Activated CD4-positive, alpha-beta T cell treated with anti-CD3 and anti-CD28 coated beads, Interleukin-2, amount 10 ng/mL, durations not matched to agents 7 days and 5 days (primary cell): ENCODE measurements at regions not wholly inside any gene's neighbourhood (a gene's known extent, or its start where the extent isn't known, plus 50 kb on each side); places are given as distances from the start of the nearest gene placed in this dataset.
"Not testable (repeated sequence)": the region's sequence is repeated elsewhere in the genome, so short reads cannot be mapped to it uniquely, and the experiment has no call there.

ENCODE experiments used
- CTCF ChIA-PET: fragments of 350-600 bp; sonication (Branson Sonifier 250); formaldehyde crosslinking; loops from one replicate; lab custom pipeline; 2021; ENCODE audit warnings: antibody characterized with exemption; lab: Charles Lee
- POLR2A ChIA-PET: fragments of 350-600 bp; sonication (Branson Sonifier 250); formaldehyde crosslinking; loops from one replicate; lab custom pipeline; 2021; ENCODE audit warnings: antibody characterized with exemption; lab: Charles Lee
- DNase-seq: peaks from one replicate; pipeline ENCODE4 v3.0.0-alpha.2; 2020
- H3K27ac Mint-ChIP-seq: one replicate; pipeline ENCODE4 v1.8.0; 2021; ENCODE audit warnings: mild to moderate bottlenecking, moderate library complexity, mixed read lengths
- H3K27me3 Mint-ChIP-seq: one replicate; pipeline ENCODE4 v1.8.0; 2021; ENCODE audit warnings: mixed read lengths
- H3K36me3 Mint-ChIP-seq: one replicate; pipeline ENCODE4 v1.8.0; 2021; ENCODE audit warnings: low read depth, mixed read lengths
- H3K4me1 Mint-ChIP-seq: one replicate; pipeline ENCODE4 v1.8.0; 2021; ENCODE audit warnings: mixed read lengths
- H3K4me3 Mint-ChIP-seq: one replicate; pipeline ENCODE4 v1.8.0; 2021; ENCODE audit warnings: mild to moderate bottlenecking, moderate library complexity, mixed read lengths
- H3K9me3 Mint-ChIP-seq: one replicate; pipeline ENCODE4 v1.8.0; 2021; ENCODE audit warnings: mixed read lengths

- DNase-seq, H3K4me3 Mint-ChIP-seq, H3K9me3 Mint-ChIP-seq, H3K36me3 Mint-ChIP-seq, H3K27me3 Mint-ChIP-seq, POLR2A ChIA-PET, CTCF ChIA-PET, H3K27ac Mint-ChIP-seq, H3K4me1 Mint-ChIP-seq: not testable (repeated sequence)
These were observed 175.0 kb downstream of the KBTBD8 start for GRCh38 chr3:67173130-67173529.

- CTCF ChIA-PET: no interaction called here
- POLR2A ChIA-PET: no interaction called here
- Mint-ChIP-seq H3K4me3 (no peak overlapping the region), H3K9me3 (no peaks in the 10 kb centered on the region), H3K27ac (no peak overlapping the region), H3K4me1 (no peaks in the 10 kb centered on the region), H3K27me3 (no peaks in the 10 kb centered on the region), H3K36me3 (no peaks in the 10 kb centered on the region)
- no peak for DNase-seq
These were observed 178.3 kb downstream of the KBTBD8 start for GRCh38 chr3:67176396-67176795.

GRCh38 chr3:67192466-67192865 lies 194.4 kb downstream of the KBTBD8 start:
- no peaks in the 10 kb centered on the region for H3K36me3 Mint-ChIP-seq
- no peaks in the 10 kb centered on the region for H3K4me1 Mint-ChIP-seq
- H3K9me3 Mint-ChIP-seq: no peaks in the 10 kb centered on the region
- DNase-seq: no peak
- no peak overlapping the region for H3K27ac Mint-ChIP-seq
- ChIA-PET CTCF (no interaction called here), POLR2A (no interaction called here)
- no peak overlapping the region for H3K4me3 Mint-ChIP-seq
- H3K27me3 Mint-ChIP-seq: no peaks in the 10 kb centered on the region

GRCh38 chr3:67196677-67197076 lies 198.6 kb downstream of the KBTBD8 start:
- Mint-ChIP-seq H3K4me1 (no peaks in the 10 kb centered on the region), H3K4me3 (no peak overlapping the region), H3K36me3 (no peaks in the 10 kb centered on the region), H3K27me3 (no peaks in the 10 kb centered on the region), H3K9me3 (no peaks in the 10 kb centered on the region), H3K27ac (no peak overlapping the region)
- no peak for DNase-seq
- CTCF ChIA-PET: no interaction called here
- POLR2A ChIA-PET: no interaction called here

- Mint-ChIP-seq H3K36me3 (no peaks in the 10 kb centered on the region), H3K4me1 (no peaks in the 10 kb centered on the region), H3K4me3 (no peak overlapping the region), H3K27ac (no peak overlapping the region), H3K27me3 (no peaks in the 10 kb centered on the region), H3K9me3 (no peaks in the 10 kb centered on the region)
- ChIA-PET POLR2A (no interaction called here), CTCF (interaction anchor here (1.2 kb wide), 1 partner anchor 24 kb away, joined by 3 read pairs; no protein-coding TSS in a partner anchor)
- DNase-seq: no peak
These were observed 200.3 kb downstream of the KBTBD8 start for GRCh38 chr3:67198374-67198773.

GRCh38 chr3:67200618-67201017 lies 202.5 kb downstream of the KBTBD8 start:
- Mint-ChIP-seq H3K27me3 (no peaks in the 10 kb centered on the region), H3K36me3 (no peaks in the 10 kb centered on the region), H3K27ac (no peak overlapping the region), H3K4me3 (no peak overlapping the region), H3K4me1 (no peaks in the 10 kb centered on the region), H3K9me3 (no peaks in the 10 kb centered on the region)
- POLR2A ChIA-PET: no interaction called here
- CTCF ChIA-PET: no interaction called here
- no peak for DNase-seq

GRCh38 chr3:67201026-67201425 lies 202.9 kb downstream of the KBTBD8 start:
- DNase-seq: no peak
- no peaks in the 10 kb centered on the region for H3K4me1 Mint-ChIP-seq
- no peaks in the 10 kb centered on the region for H3K27me3 Mint-ChIP-seq
- H3K27ac Mint-ChIP-seq: no peak overlapping the region
- H3K4me3 Mint-ChIP-seq: no peak overlapping the region
- ChIA-PET CTCF (no interaction called here), POLR2A (no interaction called here)
- H3K36me3 Mint-ChIP-seq: no peaks in the 10 kb centered on the region
- no peaks in the 10 kb centered on the region for H3K9me3 Mint-ChIP-seq

- H3K4me1 Mint-ChIP-seq: no peaks in the 10 kb centered on the region
- H3K27me3 Mint-ChIP-seq: no peaks in the 10 kb centered on the region
- H3K4me3 Mint-ChIP-seq: no peak overlapping the region
- no peaks in the 10 kb centered on the region for H3K9me3 Mint-ChIP-seq
- H3K36me3 Mint-ChIP-seq: no peaks in the 10 kb centered on the region
- no peak overlapping the region for H3K27ac Mint-ChIP-seq
- ChIA-PET CTCF (no interaction called here), POLR2A (no interaction called here)
- DNase-seq: no peak
These were observed 203.9 kb downstream of the KBTBD8 start for GRCh38 chr3:67202053-67202452.

GRCh38 chr3:67204951-67205350 lies 206.8 kb downstream of the KBTBD8 start:
- no peak for DNase-seq
- ChIA-PET POLR2A (no interaction called here), CTCF (no interaction called here)
- Mint-ChIP-seq H3K36me3 (no peaks in the 10 kb centered on the region), H3K27ac (no peak overlapping the region), H3K27me3 (no peaks in the 10 kb centered on the region), H3K4me3 (no peak overlapping the region), H3K4me1 (no peaks in the 10 kb centered on the region), H3K9me3 (no peaks in the 10 kb centered on the region)

GRCh38 chr3:67215690-67216089 lies 217.6 kb downstream of the KBTBD8 start:
- Mint-ChIP-seq H3K27me3 (no peaks in the 10 kb centered on the region), H3K27ac (no peak overlapping the region), H3K4me1 (no peaks in the 10 kb centered on the region), H3K36me3 (no peaks in the 10 kb centered on the region), H3K9me3 (no peaks in the 10 kb centered on the region), H3K4me3 (no peak overlapping the region)
- ChIA-PET POLR2A (no interaction called here), CTCF (no interaction called here)
- DNase-seq: no peak

GRCh38 chr3:67227030-67227429 lies 228.9 kb downstream of the KBTBD8 start:
- DNase-seq: no peak
- H3K27me3 Mint-ChIP-seq: no peaks in the 10 kb centered on the region
- POLR2A ChIA-PET: no interaction called here
- no peak overlapping the region for H3K4me3 Mint-ChIP-seq
- H3K4me1 Mint-ChIP-seq: no peaks in the 10 kb centered on the region
- H3K9me3 Mint-ChIP-seq: no peaks in the 10 kb centered on the region
- CTCF ChIA-PET: no interaction called here
- H3K36me3 Mint-ChIP-seq: no peaks in the 10 kb centered on the region
- no peak overlapping the region for H3K27ac Mint-ChIP-seq

- ChIA-PET CTCF (interaction anchor here (1.5 kb wide), 1 partner anchor 14 kb away, joined by 3 read pairs; no protein-coding TSS in a partner anchor), POLR2A (no interaction called here)
- Mint-ChIP-seq H3K4me1 (no peaks in the 10 kb centered on the region), H3K27ac (no peak overlapping the region), H3K27me3 (no peaks in the 10 kb centered on the region), H3K4me3 (no peak overlapping the region), H3K36me3 (no peaks in the 10 kb centered on the region), H3K9me3 (no peaks in the 10 kb centered on the region)
- DNase-seq: no peak
These were observed 230.0 kb downstream of the KBTBD8 start for GRCh38 chr3:67228136-67228535.

- Mint-ChIP-seq H3K4me1 (no peaks in the 10 kb centered on the region), H3K27me3 (no peaks in the 10 kb centered on the region), H3K27ac (no peak overlapping the region), H3K9me3 (no peaks in the 10 kb centered on the region), H3K36me3 (no peaks in the 10 kb centered on the region), H3K4me3 (no peak overlapping the region)
- ChIA-PET POLR2A (no interaction called here), CTCF (no interaction called here)
- no peak for DNase-seq
These were observed 234.5 kb downstream of the KBTBD8 start for GRCh38 chr3:67232642-67233041.

GRCh38 chr3:67239353-67239752 lies 241.2 kb downstream of the KBTBD8 start:
- POLR2A ChIA-PET: no interaction called here
- peaks cover 5% of the 10 kb centered on the region for H3K27me3 Mint-ChIP-seq
- CTCF ChIA-PET: no interaction called here
- no peaks in the 10 kb centered on the region for H3K4me1 Mint-ChIP-seq
- no peak for DNase-seq
- no peaks in the 10 kb centered on the region for H3K36me3 Mint-ChIP-seq
- H3K4me3 Mint-ChIP-seq: no peak overlapping the region
- no peaks in the 10 kb centered on the region for H3K9me3 Mint-ChIP-seq
- H3K27ac Mint-ChIP-seq: no peak overlapping the region
